ENCODE measurements at regions not wholly inside any gene's neighbourhood (a gene's known extent, or its start where the extent isn't known, plus 50 kb on each side); places are given as distances from the start of the nearest gene placed in this dataset.
"Not testable (repeated sequence)": the region's sequence is repeated elsewhere in the genome, so short reads cannot be mapped to it uniquely, and the experiment has no call there.

GRCh38 chr12:46484396-46485061, 112.0 kb upstream of the SLC38A2 start:
- no peak for DNase-seq (ENCODE audit: low read depth, low spot score)
- Histone ChIP-seq H3K27me3 (ENCODE audit: control insufficient read depth, insufficient read depth, low read length) (no peaks in the 10 kb centered on the region), H3K36me3 (ENCODE audit: control insufficient read depth, insufficient read depth, low read length) (no peaks in the 10 kb centered on the region), H3K4me1 (ENCODE audit: control insufficient read depth, insufficient read depth, low read length) (no peaks in the 10 kb centered on the region), H3K4me3 (ENCODE audit: low read length) (no peak overlapping the region), H3K9me3 (ENCODE audit: control insufficient read depth, insufficient read depth, low read length) (no peaks in the 10 kb centered on the region), H3K27ac (ENCODE audit: low read length) (no peak overlapping the region)
- no CpG with 5 or more reads among the region's 6 CpGs for WGBS (ENCODE audit: insufficient coverage, insufficient read length)

GRCh38 chr12:46483572-46484395, 111.2 kb upstream of the SLC38A2 start:
- no peaks in the 10 kb centered on the region for H3K36me3 ChIP-seq (ENCODE audit: control insufficient read depth, insufficient read depth, low read length)
- no peak overlapping the region for H3K27ac ChIP-seq (ENCODE audit: low read length)
- no peaks in the 10 kb centered on the region for H3K4me1 ChIP-seq (ENCODE audit: control insufficient read depth, insufficient read depth, low read length)
- H3K27me3 ChIP-seq (ENCODE audit: control insufficient read depth, insufficient read depth, low read length), result no peaks in the 10 kb centered on the region
- H3K9me3 ChIP-seq (ENCODE audit: control insufficient read depth, insufficient read depth, low read length), result no peaks in the 10 kb centered on the region
- 100% methylated on average over 1 of the region's 4 CpGs for WGBS (ENCODE audit: insufficient coverage, insufficient read length)
- no peak overlapping the region for H3K4me3 ChIP-seq (ENCODE audit: low read length)
- DNase-seq (ENCODE audit: low read depth, low spot score), result no peak

- no CpG with 5 or more reads among the region's 1 CpG for WGBS (ENCODE audit: insufficient coverage, insufficient read length)
- Histone ChIP-seq H3K4me3 (ENCODE audit: low read length) (no peak overlapping the region), H3K36me3 (ENCODE audit: control insufficient read depth, insufficient read depth, low read length) (no peaks in the 10 kb centered on the region), H3K27me3 (ENCODE audit: control insufficient read depth, insufficient read depth, low read length) (no peaks in the 10 kb centered on the region), H3K27ac (ENCODE audit: low read length) (no peak overlapping the region), H3K4me1 (ENCODE audit: control insufficient read depth, insufficient read depth, low read length) (no peaks in the 10 kb centered on the region), H3K9me3 (ENCODE audit: control insufficient read depth, insufficient read depth, low read length) (no peaks in the 10 kb centered on the region)
- no peak for DNase-seq (ENCODE audit: low read depth, low spot score)
Measured at GRCh38 chr12:46480724-46481123, 108.2 kb upstream of the SLC38A2 start.

GRCh38 chr12:46480316-46480715, 107.7 kb upstream of the SLC38A2 start:
- H3K9me3 ChIP-seq (ENCODE audit: control insufficient read depth, insufficient read depth, low read length), result no peaks in the 10 kb centered on the region
- H3K36me3 ChIP-seq (ENCODE audit: control insufficient read depth, insufficient read depth, low read length), result no peaks in the 10 kb centered on the region
- no CpG with 5 or more reads among the region's 3 CpGs for WGBS (ENCODE audit: insufficient coverage, insufficient read length)
- no peak overlapping the region for H3K27ac ChIP-seq (ENCODE audit: low read length)
- no peak overlapping the region for H3K4me3 ChIP-seq (ENCODE audit: low read length)
- H3K4me1 ChIP-seq (ENCODE audit: control insufficient read depth, insufficient read depth, low read length), result no peaks in the 10 kb centered on the region
- no peak for DNase-seq (ENCODE audit: low read depth, low spot score)
- no peaks in the 10 kb centered on the region for H3K27me3 ChIP-seq (ENCODE audit: control insufficient read depth, insufficient read depth, low read length)

GRCh38 chr12:46478123-46478522, 105.5 kb upstream of the SLC38A2 start:
- no peaks in the 10 kb centered on the region for H3K9me3 ChIP-seq (ENCODE audit: control insufficient read depth, insufficient read depth, low read length)
- no peak for DNase-seq (ENCODE audit: low read depth, low spot score)
- H3K27me3 ChIP-seq (ENCODE audit: control insufficient read depth, insufficient read depth, low read length), result no peaks in the 10 kb centered on the region
- WGBS (ENCODE audit: insufficient coverage, insufficient read length), result no CpG with 5 or more reads among the region's 2 CpGs
- no peak overlapping the region for H3K4me3 ChIP-seq (ENCODE audit: low read length)
- no peak overlapping the region for H3K27ac ChIP-seq (ENCODE audit: low read length)
- no peaks in the 10 kb centered on the region for H3K36me3 ChIP-seq (ENCODE audit: control insufficient read depth, insufficient read depth, low read length)
- no peaks in the 10 kb centered on the region; the same call in 1 of the 2 replicates for H3K4me1 ChIP-seq (ENCODE audit: control insufficient read depth, insufficient read depth, low read length)

- Histone ChIP-seq H3K9me3 (ENCODE audit: control insufficient read depth, insufficient read depth, low read length) (no peaks in the 10 kb centered on the region), H3K4me1 (ENCODE audit: control insufficient read depth, insufficient read depth, low read length) (no peaks in the 10 kb centered on the region; the same call in 1 of the 2 replicates), H3K27ac (ENCODE audit: low read length) (no peak overlapping the region), H3K4me3 (ENCODE audit: low read length) (no peak overlapping the region), H3K36me3 (ENCODE audit: control insufficient read depth, insufficient read depth, low read length) (no peaks in the 10 kb centered on the region), H3K27me3 (ENCODE audit: control insufficient read depth, insufficient read depth, low read length) (no peaks in the 10 kb centered on the region)
- no peak for DNase-seq (ENCODE audit: low read depth, low spot score)
Measured at GRCh38 chr12:46477541-46477940, 105.0 kb upstream of the SLC38A2 start.

- no peak for DNase-seq (ENCODE audit: low read depth, low spot score)
- H3K9me3 ChIP-seq (ENCODE audit: control insufficient read depth, insufficient read depth, low read length), result no peaks in the 10 kb centered on the region
- H3K36me3 ChIP-seq (ENCODE audit: control insufficient read depth, insufficient read depth, low read length), result no peaks in the 10 kb centered on the region
- no peak overlapping the region for H3K27ac ChIP-seq (ENCODE audit: low read length)
- H3K4me3 ChIP-seq (ENCODE audit: low read length), result no peak overlapping the region
- no peaks in the 10 kb centered on the region; the same call in 1 of the 2 replicates for H3K4me1 ChIP-seq (ENCODE audit: control insufficient read depth, insufficient read depth, low read length)
- no peaks in the 10 kb centered on the region for H3K27me3 ChIP-seq (ENCODE audit: control insufficient read depth, insufficient read depth, low read length)
- WGBS (ENCODE audit: insufficient coverage, insufficient read length), result no CpG with 5 or more reads among the region's 3 CpGs
Measured at GRCh38 chr12:46475972-46476645, 103.5 kb upstream of the SLC38A2 start.

GRCh38 chr12:46474385-46474784, 101.8 kb upstream of the SLC38A2 start:
- H3K27ac ChIP-seq (ENCODE audit: low read length); H3K4me3 ChIP-seq (ENCODE audit: low read length); DNase-seq (ENCODE audit: low read depth, low spot score); H3K9me3 ChIP-seq (ENCODE audit: control insufficient read depth, insufficient read depth, low read length); H3K4me1 ChIP-seq (ENCODE audit: control insufficient read depth, insufficient read depth, low read length); H3K27me3 ChIP-seq (ENCODE audit: control insufficient read depth, insufficient read depth, low read length); H3K36me3 ChIP-seq (ENCODE audit: control insufficient read depth, insufficient read depth, low read length): not testable (repeated sequence)
- no CpG with 5 or more reads among the region's 9 CpGs for WGBS (ENCODE audit: insufficient coverage, insufficient read length)

GRCh38 chr12:46473634-46474329, 101.2 kb upstream of the SLC38A2 start:
- no peak for DNase-seq (ENCODE audit: low read depth, low spot score)
- no CpG with 5 or more reads among the region's 8 CpGs for WGBS (ENCODE audit: insufficient coverage, insufficient read length)
- Histone ChIP-seq H3K4me3 (ENCODE audit: low read length) (no peak overlapping the region), H3K9me3 (ENCODE audit: control insufficient read depth, insufficient read depth, low read length) (no peaks in the 10 kb centered on the region), H3K27ac (ENCODE audit: low read length) (no peak overlapping the region), H3K27me3 (ENCODE audit: control insufficient read depth, insufficient read depth, low read length) (no peaks in the 10 kb centered on the region), H3K36me3 (ENCODE audit: control insufficient read depth, insufficient read depth, low read length) (no peaks in the 10 kb centered on the region), H3K4me1 (ENCODE audit: control insufficient read depth, insufficient read depth, low read length) (no peaks in the 10 kb centered on the region; the same call in 1 of the 2 replicates)

Data from iPS DF 6.9 (cell line).